Loucy (cell line): ENCODE measurements at regions not wholly inside any gene's neighbourhood (a gene's known extent, or its start where the extent isn't known, plus 50 kb on each side); places are given as distances from the start of the nearest gene placed in this dataset.
"Not testable (repeated sequence)": the region's sequence is repeated elsewhere in the genome, so short reads cannot be mapped to it uniquely, and the experiment has no call there.

Experiments
- H2AFZ ChIP-seq: fragments of 200-600 bp; sonication (generic); 2 replicates; pipeline ENCODE4 v1.6.0; 2016; ENCODE audit warnings: antibody characterized with exemption, mild to moderate bottlenecking, low read length, moderate library complexity
- H3F3A ChIP-seq: fragments of 200-600 bp; 2 replicates; pipeline ENCODE4 v1.6.0; 2016; ENCODE audit warnings: antibody characterized with exemption, low read depth, mild to moderate bottlenecking
- H3K27me3 ChIP-seq: fragments of 200-600 bp; sonication (generic); 2 replicates; pipeline ENCODE4 v1.6.1; 2014; ENCODE audit warnings: low read length, mild to moderate bottlenecking; ENCODE audit not compliant: insufficient read depth, poor library complexity, severe bottlenecking
- H3K36me3 ChIP-seq: fragments of 200-600 bp; sonication (generic); 2 replicates; pipeline ENCODE4 v1.6.1; 2016; ENCODE audit warnings: low read length; ENCODE audit not compliant: insufficient read depth
- H3K4me1 ChIP-seq: fragments of 200-600 bp; sonication (generic); 2 replicates; pipeline ENCODE4 v1.5.1; 2014; ENCODE audit warnings: low read length, mild to moderate bottlenecking; ENCODE audit not compliant: insufficient read depth, poor library complexity, severe bottlenecking
- H3K4me2 ChIP-seq: fragments of 200-600 bp; sonication (generic); 2 replicates; pipeline ENCODE4 v1.6.0; 2014; ENCODE audit warnings: antibody characterized with exemption, low read length, low read depth, mild to moderate bottlenecking; ENCODE audit not compliant: poor library complexity, severe bottlenecking
- H3K4me3 ChIP-seq: fragments of 200-600 bp; sonication (generic); 2 replicates; pipeline ENCODE4 v1.5.1; 2014; ENCODE audit warnings: low read length, mild to moderate bottlenecking, mixed read lengths; ENCODE audit not compliant: poor library complexity, severe bottlenecking
- H3K79me2 ChIP-seq: fragments of 200-600 bp; sonication (generic); 2 replicates; pipeline ENCODE4 v1.6.1; 2014; ENCODE audit warnings: low read length; ENCODE audit not compliant: insufficient read depth
- H3K9ac ChIP-seq: fragments of 200-600 bp; sonication (generic); 2 replicates; pipeline ENCODE4 v1.6.0; 2014; ENCODE audit warnings: mild to moderate bottlenecking, low read depth, low read length, moderate library complexity; ENCODE audit not compliant: poor library complexity, severe bottlenecking
- H3K9me2 ChIP-seq: fragments of 200-600 bp; sonication (generic); replicated peaks from 2 replicates; pipeline ENCODE4 v1.6.1; 2016; ENCODE audit warnings: low read depth, low read length, mixed read lengths
- H3K9me3 ChIP-seq: fragments of 200-600 bp; sonication (generic); 2 replicates; pipeline ENCODE4 v1.6.1; 2014; ENCODE audit warnings: mild to moderate bottlenecking, antibody characterized with exemption, low read length, low read depth; ENCODE audit not compliant: insufficient read depth
- H4K20me1 ChIP-seq: fragments of 200-600 bp; sonication (generic); 2 replicates; pipeline ENCODE4 v1.6.0; 2014; ENCODE audit warnings: antibody characterized with exemption, low read length, mild to moderate bottlenecking; ENCODE audit not compliant: insufficient read depth, poor library complexity, severe bottlenecking
- EZH2phosphoT487 ChIP-seq: fragments of 200-600 bp; IDR thresholded peaks from 2 replicates; pipeline ENCODE4 v1.6.1; 2018; ENCODE audit warnings: antibody characterized with exemption, mild to moderate bottlenecking, moderate library complexity, borderline replicate concordance
- TF ChIP-seq, protein P1 (sequence below): fragments of 200-600 bp; sonication (generic); conservative IDR thresholded peaks from 2 replicates; pipeline ENCODE4 v1.5.1; 2014; ENCODE audit warnings: mild to moderate bottlenecking, antibody characterized with exemption, low read length

DNA sequence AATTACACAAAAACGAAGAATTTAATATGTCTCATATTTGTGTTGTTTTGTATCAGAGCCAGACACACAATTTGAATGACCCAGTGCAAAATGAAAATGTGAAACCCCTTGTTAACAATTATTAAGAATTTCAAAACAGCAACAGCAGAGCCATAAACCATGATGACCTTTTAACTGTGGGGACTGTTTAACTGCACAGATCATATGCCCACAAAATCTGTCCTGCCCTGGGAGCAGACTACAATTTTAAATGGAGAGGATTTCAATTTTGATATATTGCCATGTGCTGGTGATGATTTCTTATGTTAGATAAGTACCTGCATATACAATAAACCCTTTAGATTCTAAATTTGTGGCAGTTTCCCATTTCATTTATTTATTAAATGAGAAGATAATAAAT, 455.5 kb upstream of the MGAT4C start:
- no peaks in the 10 kb centered on the region for H3K36me3 ChIP-seq
- H3K27me3 ChIP-seq = no peaks in the 10 kb centered on the region
- H4K20me1 ChIP-seq = no peaks in the 10 kb centered on the region
- no peak overlapping the region for H3K4me2 ChIP-seq
- no peaks in the 10 kb centered on the region for H3K79me2 ChIP-seq
- no peak for TF ChIP-seq EZH2phosphoT487
- TF ChIP-seq, protein P1, sequence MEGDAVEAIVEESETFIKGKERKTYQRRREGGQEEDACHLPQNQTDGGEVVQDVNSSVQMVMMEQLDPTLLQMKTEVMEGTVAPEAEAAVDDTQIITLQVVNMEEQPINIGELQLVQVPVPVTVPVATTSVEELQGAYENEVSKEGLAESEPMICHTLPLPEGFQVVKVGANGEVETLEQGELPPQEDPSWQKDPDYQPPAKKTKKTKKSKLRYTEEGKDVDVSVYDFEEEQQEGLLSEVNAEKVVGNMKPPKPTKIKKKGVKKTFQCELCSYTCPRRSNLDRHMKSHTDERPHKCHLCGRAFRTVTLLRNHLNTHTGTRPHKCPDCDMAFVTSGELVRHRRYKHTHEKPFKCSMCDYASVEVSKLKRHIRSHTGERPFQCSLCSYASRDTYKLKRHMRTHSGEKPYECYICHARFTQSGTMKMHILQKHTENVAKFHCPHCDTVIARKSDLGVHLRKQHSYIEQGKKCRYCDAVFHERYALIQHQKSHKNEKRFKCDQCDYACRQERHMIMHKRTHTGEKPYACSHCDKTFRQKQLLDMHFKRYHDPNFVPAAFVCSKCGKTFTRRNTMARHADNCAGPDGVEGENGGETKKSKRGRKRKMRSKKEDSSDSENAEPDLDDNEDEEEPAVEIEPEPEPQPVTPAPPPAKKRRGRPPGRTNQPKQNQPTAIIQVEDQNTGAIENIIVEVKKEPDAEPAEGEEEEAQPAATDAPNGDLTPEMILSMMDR = no peak
- no peak overlapping the region for H3K4me3 ChIP-seq
- H3F3A ChIP-seq = no peaks in the 10 kb centered on the region
- H2AFZ ChIP-seq = no peak overlapping the region
- no peaks in the 10 kb centered on the region for H3K9me2 ChIP-seq
- no peak overlapping the region for H3K9ac ChIP-seq
- no peaks in the 10 kb centered on the region for H3K9me3 ChIP-seq
- H3K4me1 ChIP-seq = no peaks in the 10 kb centered on the region

DNA sequence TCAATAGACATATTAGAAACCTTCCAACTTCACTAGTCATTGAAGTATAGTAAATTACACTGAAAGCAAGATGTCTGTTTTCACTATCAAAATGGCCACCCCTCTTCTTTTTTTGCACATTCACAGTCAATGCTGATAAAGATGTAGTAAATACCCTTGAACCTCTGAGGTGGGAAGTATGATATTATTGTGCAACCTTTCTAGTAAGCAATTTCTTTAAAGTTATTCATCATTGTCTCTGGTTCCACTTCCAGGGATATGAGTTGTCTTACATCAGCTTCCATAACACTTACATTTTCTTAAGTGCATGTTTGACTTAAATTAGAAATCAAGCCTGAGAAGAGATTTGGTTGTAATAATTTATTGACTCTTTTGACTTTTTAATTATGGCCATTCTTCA, 453.9 kb upstream of the MGAT4C start:
- no peaks in the 10 kb centered on the region for H3K9me3 ChIP-seq
- H3K9me2 ChIP-seq = no peaks in the 10 kb centered on the region
- H3K4me1 ChIP-seq = no peaks in the 10 kb centered on the region

DNA sequence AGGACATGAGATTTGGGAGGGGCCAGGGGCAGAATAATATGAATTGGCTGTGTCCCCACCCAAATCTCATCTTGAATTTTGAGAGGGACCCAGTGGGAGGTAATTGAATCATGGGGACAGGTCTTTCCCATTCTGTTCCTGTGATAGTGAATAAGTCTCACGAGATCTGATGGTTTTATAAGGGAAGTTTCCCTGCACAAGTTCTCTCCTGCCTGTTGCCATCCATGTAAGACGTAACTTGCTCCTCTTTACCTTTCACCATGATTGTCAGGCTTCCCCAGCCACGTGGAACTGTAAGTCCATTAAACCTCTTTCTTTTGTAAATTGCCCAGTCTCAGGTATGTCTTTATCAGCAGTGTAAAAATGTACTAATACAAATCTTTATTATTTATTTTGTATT, 452.8 kb upstream of the MGAT4C start:
- not testable (repeated sequence) for H3K9me2 ChIP-seq, H3K9me3 ChIP-seq, H3K4me2 ChIP-seq, H4K20me1 ChIP-seq, H3K4me3 ChIP-seq, H3K36me3 ChIP-seq, H3K4me1 ChIP-seq, H3K79me2 ChIP-seq, H3K27me3 ChIP-seq, H3F3A ChIP-seq, H3K9ac ChIP-seq, H2AFZ ChIP-seq

More for the DNA sequence above, 453.9 kb upstream of the MGAT4C start:
- no peak overlapping the region for H3K4me2 ChIP-seq
- H3F3A ChIP-seq = no peaks in the 10 kb centered on the region
- no peaks in the 10 kb centered on the region for H4K20me1 ChIP-seq
- H3K27me3 ChIP-seq = no peaks in the 10 kb centered on the region
- TF ChIP-seq, protein P1 = no peak
- no peak for TF ChIP-seq EZH2phosphoT487
- H3K9ac ChIP-seq = no peak overlapping the region
- H2AFZ ChIP-seq = no peak overlapping the region
- no peak overlapping the region for H3K4me3 ChIP-seq
- H3K79me2 ChIP-seq = no peaks in the 10 kb centered on the region
- H3K36me3 ChIP-seq = no peaks in the 10 kb centered on the region

DNA sequence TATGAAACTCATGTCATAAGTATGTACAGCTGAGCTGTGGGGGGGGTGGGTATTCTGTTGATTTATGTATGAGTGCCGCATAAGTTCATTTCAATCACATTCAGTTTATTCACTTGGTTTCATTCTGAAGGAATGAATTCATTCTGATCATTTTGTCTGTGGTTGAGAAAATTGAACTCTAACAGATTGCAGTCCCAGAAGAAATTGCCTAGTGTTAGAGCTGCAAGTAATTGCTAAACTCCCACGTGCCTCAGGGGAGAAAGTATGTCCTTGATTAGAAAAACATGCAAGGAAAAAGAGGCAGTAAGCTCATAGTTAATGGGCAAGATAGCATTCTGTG, 442.4 kb upstream of the MGAT4C start:
- Histone ChIP-seq H3K4me1 (no peaks in the 10 kb centered on the region), H3F3A (no peaks in the 10 kb centered on the region), H3K9me2 (no peaks in the 10 kb centered on the region), H3K36me3 (no peaks in the 10 kb centered on the region), H2AFZ (no peak overlapping the region), H3K79me2 (no peaks in the 10 kb centered on the region), H3K4me2 (no peak overlapping the region), H4K20me1 (no peaks in the 10 kb centered on the region), H3K9ac (no peak overlapping the region), H3K27me3 (no peaks in the 10 kb centered on the region), H3K4me3 (no peak overlapping the region), H3K9me3 (no peaks in the 10 kb centered on the region)
- no peak for TF ChIP-seq EZH2phosphoT487
